ENCODE measurements at regions not wholly inside any gene's neighbourhood (a gene's known extent, or its start where the extent isn't known, plus 50 kb on each side); places are given as distances from the start of the nearest gene placed in this dataset.

GRCh38 chr12:25424211-25424731 lies 128.8 kb downstream of the LMNTD1 start:
- no peak for DNase-seq (ENCODE audit: low spot score)
- Histone ChIP-seq H3K27ac (no peak overlapping the region), H3K4me3 (no peak overlapping the region)
- no peak for TF ChIP-seq CTCF (IDR thresholded peaks at IDR 0.05)

GRCh38 chr12:25423355-25424050 lies 129.6 kb downstream of the LMNTD1 start:
- H3K27ac ChIP-seq = no peak overlapping the region
- H3K4me3 ChIP-seq = no peak overlapping the region
- no peak for TF ChIP-seq CTCF (IDR thresholded peaks at IDR 0.05)
- DNase-seq (ENCODE audit: low spot score) = no peak

- H3K4me3 ChIP-seq = no peak overlapping the region
- H3K27ac ChIP-seq = no peak overlapping the region
- no peak for TF ChIP-seq CTCF (IDR thresholded peaks at IDR 0.05)
- DNase-seq (ENCODE audit: low spot score) = no peak
These were observed 130.8 kb downstream of the LMNTD1 start for GRCh38 chr12:25422241-25422640.

- Histone ChIP-seq H3K4me3 (no peak overlapping the region), H3K27ac (no peak overlapping the region)
- DNase-seq (ENCODE audit: low spot score) = no peak
- TF ChIP-seq CTCF (IDR thresholded peaks at IDR 0.05) = no peak
These were observed 131.4 kb downstream of the LMNTD1 start for GRCh38 chr12:25421651-25422167.

DNA sequence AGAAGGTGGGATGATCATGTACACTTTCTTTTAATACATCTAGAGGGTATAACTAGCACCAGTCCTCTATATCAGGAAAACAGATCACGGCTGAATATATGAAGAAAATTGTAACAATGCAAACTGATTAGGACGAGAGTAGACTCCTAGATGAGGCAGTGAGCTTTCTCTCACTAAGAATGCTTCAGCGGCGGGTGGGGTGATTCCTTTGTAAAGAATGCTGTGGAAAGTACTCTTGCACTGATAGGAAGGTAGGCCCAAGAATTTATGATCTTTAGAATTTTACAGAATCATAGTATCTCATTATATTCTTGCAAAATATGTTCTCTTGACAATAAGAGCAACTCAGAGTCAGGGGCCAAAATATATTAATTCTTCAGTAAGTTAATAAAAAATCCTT lies 133.0 kb downstream of the LMNTD1 start:
- DNase-seq (ENCODE audit: low spot score) = no peak
- no peak overlapping the region for H3K4me3 ChIP-seq
- no peak for TF ChIP-seq CTCF (IDR thresholded peaks at IDR 0.05)
- no peak overlapping the region for H3K27ac ChIP-seq

GRCh38 chr12:25419595-25419994 lies 133.5 kb downstream of the LMNTD1 start:
- no peak for TF ChIP-seq CTCF (IDR thresholded peaks at IDR 0.05)
- no peak overlapping the region for H3K4me3 ChIP-seq
- no peak overlapping the region for H3K27ac ChIP-seq
- no peak for DNase-seq (ENCODE audit: low spot score)

GRCh38 chr12:25417071-25417470 lies 136.0 kb downstream of the LMNTD1 start:
- TF ChIP-seq CTCF (IDR thresholded peaks at IDR 0.05) = no peak
- Histone ChIP-seq H3K27ac (no peak overlapping the region), H3K4me3 (no peak overlapping the region)
- no peak for DNase-seq (ENCODE audit: low spot score)
